ENCODE measurements at regions not wholly inside any gene's neighbourhood (a gene's known extent, or its start where the extent isn't known, plus 50 kb on each side); places are given as distances from the start of the nearest gene placed in this dataset.

DNA sequence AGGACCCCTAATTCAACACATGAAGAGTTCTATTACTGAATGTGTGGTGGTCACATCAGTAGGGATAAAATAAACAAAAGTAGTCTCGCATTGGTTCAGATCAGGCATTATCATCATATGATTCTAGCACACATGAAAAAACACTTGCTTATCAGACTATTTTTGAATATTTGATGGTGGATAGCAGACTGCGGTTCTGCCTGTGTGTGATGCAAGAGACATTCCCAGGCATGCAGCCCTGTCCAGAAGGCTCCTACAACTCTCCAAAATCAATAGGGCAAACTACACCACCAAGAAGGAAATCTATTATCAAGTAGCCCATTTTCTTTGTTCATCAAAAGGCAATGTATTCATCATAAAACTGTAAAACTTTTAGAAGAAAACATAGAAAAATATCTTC lies 304.7 kb downstream of the DUSP10 start:
- no peak for DNase-seq

DNA sequence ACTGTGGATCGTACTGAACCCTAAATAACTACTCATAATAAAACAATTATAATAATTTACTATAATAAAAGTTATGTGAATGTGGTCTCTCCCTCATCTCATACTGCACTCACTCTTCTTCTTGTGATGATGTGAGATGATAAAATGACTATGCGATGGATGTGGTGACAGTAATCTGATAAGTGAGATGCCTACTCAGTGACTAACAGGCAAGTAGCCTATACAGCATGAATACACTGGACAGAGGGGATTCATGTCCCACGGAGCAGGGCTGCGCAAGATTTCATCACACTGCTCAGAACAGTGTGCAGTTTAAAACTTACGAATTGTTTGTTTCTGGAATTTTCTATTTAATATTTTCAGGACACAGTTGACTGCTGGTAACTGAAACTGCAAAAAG lies 304.0 kb downstream of the DUSP10 start:
- DNase-seq = no peak

DNA sequence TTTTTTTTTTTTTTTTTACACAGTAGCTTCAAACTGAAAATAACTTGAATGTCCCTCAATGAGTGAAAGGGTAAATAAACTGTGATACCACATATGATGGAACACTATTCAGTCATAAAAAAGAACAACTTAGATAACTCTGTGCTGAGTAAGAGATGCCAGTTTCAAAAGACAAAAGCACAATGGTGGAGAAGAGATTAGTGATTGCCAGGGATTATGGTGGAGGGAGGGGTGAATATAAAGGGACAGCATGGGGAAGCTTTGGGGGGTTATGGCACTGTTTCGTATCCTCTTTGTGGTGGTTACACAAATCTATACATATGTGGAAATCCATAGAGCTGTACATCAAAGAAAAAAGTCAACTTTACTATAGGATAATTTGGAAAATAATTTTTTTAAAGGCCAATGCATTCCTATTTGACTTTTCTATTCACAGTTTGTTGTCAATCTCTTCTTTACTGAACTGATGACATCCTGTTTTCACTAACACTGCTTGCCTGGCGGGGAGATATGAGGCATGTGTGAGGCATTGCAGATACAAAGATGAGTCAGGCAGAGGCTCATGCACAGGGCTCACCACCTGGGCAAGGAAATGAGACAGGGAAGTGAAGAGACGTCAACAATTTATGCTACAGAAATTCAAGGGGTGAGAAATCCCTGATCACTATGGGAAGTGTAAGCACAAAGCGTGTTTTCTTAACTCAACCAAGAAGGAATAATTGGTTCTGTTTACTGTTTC lies 302.7 kb downstream of the DUSP10 start:
- no peak for DNase-seq

DNA sequence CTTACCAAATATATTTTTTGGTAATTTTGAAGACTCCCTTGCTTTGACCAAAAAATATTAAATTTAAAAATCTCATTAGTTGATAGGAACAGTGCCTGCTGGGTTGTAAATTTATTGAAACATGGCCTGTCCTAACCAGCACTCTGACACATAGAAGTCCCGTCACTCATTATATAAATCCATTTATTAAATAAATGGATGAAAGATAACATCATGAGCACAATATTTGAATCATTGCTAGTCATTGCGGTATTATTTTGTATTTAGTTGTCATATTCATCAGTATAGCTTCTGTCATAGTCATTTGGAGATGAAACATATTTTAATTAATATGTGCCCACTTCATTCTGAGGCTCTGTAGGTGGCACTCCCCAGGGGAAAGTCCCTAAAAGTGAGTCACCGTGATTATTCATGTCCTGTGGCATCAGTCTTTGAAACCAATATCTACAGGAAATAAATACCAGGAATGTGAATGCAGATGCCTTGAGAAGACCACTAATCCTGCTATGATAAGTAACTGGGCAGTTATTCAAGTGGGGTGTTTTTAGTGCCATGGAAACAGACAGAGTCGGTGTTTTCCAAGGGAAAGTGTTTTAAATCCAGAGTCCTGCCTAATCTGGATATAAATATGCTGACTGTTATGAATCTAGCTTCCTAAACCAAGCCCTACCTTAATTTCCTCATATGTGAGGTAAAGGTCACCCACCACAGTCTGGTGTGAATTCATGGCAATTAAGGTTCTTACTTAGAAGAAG lies 302.0 kb downstream of the DUSP10 start:
- DNase-seq = no peak

DNA sequence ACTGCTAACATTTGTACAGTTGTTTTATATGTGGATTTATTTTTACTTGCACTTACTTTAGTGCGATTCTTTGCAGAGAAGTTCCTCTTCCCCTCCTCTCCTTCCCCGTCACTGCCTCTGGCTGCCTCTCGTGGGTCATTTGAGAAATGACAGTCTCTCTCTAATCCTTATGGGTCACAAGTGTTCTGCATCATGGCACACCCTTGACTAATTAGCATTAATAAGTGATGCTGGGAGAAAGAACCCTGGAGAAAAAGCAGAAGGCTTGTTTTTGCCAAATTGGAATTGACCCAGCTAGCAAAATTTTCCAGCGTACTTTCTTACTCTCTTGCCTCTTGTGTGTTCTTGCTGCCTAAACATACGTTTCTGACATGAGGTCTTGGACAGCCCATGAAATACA lies 301.2 kb downstream of the DUSP10 start:
- no peak for DNase-seq

DNA sequence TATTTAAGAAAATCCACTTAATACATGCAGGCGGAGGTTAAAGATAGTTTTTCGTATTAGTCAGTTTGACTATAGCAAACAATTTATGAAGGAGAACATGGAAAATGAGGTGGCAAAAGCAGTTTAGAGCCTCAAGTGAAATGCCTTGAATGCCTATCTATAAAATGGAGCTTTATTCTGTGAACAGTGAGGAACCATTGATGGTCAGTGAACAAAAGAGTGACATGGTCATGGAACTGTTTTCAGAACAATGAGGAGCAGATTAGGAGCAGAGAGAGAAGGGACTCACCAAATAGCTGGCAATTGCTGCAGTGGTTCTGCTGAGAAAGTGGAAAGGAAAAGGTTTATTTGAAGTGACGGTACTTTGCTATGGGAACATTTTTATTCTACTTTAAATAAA lies 299.8 kb downstream of the DUSP10 start:
- no peak for DNase-seq

DNA sequence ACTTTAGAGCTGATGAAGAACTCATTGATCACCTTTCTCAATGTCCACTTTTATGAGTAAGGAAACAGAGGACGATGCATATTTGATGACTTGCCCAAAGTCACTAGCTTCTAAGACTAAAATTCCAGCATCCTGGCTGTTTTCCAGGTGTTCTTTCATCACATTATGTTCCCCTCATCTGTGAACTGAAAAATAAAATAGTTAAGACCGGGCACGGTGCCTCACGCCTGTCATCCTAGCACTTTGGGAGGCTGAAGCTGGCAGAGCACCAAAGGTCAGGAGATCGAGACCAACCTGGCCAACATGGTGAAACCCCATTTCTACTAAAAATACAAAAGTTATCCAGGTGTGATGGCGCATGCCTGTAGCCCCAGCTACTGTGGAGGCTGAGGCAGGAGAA lies 297.5 kb downstream of the DUSP10 start:
- no peak for DNase-seq

DNA sequence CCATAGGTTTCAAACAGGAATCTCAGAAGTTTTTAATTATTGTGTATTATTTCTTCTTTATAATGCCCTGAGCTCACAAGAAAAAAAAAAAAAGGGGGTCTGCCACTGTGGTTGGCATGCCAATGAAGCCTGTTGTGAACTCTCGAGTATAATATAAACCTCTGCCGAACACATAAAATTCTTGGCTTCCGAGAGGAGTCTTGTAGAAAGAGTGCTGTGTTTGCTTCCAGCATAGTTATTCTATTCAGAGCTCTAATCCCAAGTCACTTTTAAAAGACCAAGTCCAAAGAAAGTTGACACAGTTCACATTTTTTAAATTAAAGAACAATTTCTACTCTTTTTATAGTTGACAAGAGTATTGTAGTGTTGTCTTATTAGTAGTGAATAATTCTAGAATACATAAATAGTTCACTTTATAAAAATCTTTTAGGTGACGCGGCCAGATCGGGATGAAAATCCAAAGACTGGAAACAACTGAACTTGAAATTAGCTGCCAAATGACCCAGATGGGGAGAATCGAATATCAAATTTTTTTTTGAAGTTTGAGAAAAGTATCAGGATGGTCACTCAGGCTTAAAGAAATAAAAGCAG lies 293.2 kb downstream of the DUSP10 start:
- no peak for DNase-seq

DNA sequence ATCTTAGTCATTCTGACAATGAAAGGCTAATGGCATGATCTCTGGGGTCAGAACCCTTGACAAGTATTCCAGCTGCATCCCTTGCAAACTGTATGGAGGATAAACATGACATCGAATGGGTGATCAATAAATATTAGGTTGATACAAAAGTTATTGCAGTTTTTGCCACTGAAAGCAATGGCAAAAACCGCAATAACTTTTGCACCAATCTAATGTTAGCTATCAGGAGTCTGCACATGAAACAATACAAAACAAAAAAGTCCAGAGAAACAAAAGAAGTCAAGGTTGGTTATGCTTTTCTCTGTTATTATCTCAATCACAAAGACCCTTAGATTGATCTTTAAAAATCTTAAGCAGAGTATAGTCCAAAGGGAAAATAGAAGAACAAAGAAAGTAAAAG lies 292.7 kb downstream of the DUSP10 start:
- DNase-seq = no peak

DNA sequence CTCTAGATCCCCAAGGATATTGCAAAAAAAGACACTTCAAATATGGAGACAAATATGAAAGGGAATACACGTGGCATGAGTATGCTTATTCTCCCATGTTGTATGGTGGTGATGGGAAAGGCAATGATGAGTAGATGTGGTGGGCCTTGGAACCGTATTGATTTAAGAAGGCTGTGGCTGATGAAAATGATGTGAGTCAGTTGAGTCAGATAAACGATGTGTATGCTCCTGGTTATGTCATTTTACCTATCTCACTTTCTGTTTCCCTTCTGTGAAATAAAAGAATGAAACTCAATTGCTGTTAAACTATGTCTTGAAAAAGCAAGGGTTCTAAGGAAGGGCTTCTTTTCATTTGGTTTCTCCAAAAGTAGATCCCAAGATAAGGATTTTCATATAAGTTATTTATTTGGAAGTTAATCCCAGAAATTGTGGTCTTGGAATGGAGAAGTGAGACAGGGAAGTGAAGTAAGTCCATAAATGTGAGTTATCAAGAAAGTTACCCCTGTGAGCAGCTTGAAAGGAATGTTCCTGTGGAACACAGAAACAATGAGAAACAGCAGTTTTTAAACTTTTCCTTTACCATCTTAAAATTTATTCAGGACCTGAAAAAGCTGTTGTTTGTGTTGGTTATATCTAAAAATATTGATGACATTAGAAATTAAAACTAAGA lies 292.0 kb downstream of the DUSP10 start:
- DNase-seq = no peak

DNA sequence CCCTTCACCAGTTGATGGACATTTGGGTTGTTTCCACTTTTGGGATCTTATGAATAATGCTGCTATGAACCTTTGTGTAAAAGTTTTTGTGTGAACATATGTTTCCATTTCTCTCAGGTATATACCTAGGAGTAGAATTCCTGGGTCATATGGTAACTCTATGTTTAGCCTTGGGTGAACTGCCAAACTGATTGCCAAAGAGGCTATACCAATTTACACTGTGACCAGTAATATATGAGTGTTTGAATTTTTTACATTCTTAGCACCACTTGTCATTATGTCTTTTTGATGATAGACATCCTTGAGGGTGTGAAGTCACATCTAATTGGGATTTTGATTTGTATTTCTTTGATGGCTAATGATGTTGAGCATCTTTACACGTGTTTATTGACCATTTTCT lies 290.1 kb downstream of the DUSP10 start:
- DNase-seq = no peak

DNA sequence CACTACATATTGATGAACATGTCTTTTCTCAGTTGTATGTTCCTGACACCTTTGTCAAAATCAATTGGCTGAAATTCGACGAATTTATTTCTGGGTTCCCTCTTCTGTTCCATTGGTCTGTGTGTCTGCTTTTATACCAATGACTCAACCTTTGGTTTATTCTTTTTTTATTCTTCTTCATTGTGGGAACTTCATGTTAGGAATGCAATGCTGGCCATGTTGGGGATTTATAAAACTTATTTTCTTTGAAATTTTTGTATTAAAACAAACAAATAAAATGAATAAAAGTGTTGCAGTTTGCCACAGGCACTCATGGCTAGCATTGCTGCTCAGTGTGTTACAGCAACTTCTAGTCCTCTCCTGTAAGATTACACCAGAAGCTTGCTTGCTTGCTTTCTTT lies 287.8 kb downstream of the DUSP10 start:
- DNase-seq = no peak

DNA sequence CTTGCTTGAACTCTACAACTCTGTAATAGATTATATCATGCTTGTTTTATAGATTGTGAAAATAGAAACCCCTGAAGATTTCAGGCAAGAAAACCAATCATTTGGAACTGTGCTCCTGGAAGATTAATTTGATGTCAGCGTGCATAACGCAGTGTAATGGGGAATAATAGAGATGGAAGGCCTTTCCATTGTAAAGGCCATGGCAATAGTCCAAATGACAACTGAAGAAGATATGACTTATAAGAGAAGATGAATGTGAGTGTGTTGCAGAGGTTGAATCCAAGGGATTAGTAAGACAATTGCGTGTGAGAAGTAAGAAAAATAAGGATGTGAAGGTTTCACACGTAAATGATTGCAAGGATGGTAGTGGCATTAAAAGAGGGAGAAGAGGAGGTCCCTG lies 285.0 kb downstream of the DUSP10 start:
- DNase-seq = no peak

DNA sequence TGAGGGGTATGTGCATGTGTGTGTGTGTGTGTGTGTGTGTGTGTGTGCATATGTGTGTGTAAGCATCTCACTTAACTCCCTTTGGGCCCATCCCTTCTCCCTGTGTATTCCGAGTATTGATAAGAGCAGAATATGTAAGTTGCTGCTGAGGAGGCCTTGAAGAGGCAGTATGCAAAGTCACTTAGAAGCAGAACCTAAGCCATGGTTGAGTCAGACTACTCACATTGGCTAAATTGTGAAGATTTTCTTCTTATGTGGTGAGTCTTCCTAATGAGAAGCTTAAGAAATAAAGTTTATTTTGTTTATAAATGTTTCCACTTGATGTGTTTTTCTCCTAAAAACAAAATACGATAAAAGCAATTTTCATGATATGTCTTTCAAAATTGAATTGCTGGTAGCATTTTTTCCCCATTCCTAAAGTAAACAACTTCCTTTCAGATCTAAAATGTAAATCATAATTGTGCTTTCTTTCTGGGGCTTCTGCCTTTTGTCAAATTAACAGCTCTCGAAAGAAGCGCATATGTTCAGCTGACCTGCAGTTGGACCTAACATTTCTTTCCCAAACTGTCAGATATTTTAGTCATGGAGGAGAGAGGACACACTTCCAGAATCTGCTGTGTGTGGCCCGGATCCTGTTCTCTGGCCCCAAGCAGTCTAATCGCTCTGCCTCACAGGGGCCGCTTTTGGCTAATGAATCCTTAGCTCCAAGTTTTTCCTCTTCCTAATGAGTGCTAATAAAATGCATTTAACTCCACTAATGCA lies 284.0 kb downstream of the DUSP10 start:
- DNase-seq = no peak

DNA sequence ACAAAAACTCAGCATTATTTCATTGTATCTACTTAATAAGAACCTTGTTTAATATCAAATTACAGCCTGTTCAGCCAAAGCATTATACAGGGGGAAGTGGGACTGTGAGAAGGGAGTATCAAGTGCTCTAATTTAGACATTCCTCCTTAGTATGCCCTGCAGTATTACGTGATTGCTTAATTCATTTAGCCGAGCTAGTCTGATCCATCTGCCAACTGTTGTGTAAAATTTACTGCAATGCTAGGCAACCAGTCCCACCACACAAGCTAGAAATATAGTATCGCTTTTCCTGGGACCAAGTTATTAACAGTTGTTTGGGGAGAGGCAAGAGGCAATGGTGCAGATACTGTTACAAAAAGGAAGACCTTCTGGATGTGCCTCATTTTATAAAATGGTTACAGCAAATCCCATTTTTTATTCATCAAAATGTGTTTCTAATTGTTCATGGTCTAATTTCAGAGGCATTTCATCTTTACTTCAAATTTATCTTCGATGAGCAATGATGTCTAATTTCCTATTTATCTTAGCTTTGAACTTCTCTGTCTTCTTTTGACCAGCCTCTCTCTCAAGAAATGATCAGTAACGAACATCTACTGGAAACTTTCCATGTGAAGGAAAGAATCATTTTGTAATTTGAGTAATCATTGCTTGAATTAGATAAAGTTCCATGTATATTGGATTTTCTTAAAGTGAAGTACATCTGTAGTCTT lies 283.3 kb downstream of the DUSP10 start:
- no peak for DNase-seq

DNA sequence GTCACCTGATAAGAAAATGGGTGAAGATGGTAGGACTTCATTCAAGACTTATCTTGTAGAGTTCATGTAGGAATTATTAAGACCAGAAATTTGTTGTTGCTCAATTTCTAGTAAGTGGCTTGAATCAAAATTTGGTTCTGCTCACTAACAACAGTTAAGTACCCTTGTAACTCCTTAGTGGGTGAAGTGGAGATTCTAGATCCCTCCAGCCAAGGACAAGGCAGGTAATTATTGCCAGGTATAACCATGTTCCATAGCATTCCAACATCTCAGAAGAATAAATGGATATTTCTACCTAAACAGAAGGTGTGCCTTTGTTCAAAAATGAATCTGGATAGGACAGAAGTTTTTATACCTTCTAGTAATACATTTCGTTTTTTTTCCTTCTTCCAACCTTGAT lies 282.3 kb downstream of the DUSP10 start:
- DNase-seq = no peak

DNA sequence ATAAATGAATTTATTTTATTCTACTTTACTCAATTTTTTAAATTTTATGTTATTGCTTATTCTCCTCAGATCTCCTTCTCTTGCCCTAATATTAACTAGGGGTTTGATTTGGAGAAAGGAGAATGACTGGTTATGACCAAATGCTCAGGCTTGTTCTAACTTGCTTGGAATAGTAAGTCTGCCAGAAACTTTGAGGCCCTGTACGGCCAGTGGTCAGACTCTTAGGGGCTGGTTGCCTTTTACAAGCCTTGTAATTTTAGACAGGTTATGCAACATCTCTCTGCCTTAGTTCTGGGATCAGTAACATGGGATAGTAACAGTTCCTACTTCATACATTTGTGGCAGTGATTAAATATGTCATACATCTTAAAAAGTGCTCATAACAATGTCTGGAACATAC lies 279.5 kb downstream of the DUSP10 start:
- no peak for DNase-seq

DNA sequence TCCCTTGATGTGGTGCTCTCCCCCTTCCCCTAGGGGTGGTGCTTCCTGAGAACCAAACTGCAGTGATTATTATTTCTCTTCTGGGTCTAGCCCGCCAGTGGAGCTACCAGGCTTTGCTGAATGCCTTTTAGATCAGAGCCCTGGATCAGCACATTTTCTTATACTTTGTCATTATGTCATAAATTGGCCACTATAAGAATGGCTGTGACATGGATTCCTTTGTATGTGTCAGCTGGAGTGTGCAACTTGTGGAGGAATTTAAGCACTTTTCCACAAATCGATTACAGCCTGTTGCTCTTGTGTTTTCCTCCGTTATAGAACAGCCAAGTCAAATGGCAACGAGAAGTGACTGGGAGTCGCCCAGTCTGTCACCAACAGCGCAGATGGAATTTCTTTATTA lies 273.3 kb downstream of the DUSP10 start:
- DNase-seq = no peak

DNA sequence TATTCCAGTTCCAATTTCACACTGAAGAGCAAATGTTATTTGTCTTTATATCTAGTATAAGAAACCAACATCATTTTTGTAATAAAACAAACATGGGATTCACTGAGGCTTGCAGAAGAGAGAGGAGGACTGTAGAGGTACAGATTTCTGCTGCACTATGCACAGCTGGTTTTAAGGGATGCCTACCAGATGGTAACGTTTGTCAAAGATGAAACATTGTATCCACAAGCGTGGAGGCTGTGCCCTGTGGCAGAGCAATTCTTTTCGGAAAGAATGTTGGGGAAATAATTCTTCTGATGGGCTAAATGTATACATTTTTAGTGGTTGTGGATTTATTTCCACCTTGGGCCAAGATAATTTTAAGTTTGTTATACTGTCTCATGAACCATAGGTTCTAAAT lies 272.4 kb downstream of the DUSP10 start:
- no peak for DNase-seq

DNA sequence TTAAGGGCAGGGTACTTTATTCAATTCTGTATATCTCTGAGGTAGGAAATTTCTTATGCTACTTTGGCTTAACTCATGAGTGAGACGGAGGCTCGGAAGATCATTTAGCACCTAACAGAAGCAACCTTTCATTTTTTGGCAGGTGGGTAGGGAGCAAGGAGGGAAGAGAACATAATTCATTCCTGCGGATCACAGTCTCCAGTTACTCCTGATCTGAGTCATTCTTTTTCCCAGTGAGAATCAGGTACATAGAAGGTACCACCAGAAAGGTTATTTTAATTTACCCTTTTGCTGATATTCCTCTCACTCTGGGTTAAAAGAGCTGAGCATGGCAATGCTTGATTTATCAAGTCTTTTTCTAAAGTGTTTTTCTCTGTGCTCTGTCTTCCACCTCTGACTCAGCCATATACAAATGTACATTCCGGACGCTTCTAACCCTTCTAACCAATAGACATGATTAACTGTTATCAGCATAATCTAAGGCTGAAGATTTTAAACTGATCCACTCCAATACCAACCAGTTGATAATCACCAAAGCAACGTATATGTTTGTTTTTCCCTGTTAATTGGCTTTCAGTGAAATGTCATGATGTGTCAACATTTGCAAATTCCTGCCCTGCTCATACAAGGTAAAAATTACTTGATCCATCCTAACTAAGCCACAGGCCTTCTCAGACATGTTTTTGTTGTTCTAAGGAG lies 271.7 kb downstream of the DUSP10 start:
- DNase-seq = no peak

DNA sequence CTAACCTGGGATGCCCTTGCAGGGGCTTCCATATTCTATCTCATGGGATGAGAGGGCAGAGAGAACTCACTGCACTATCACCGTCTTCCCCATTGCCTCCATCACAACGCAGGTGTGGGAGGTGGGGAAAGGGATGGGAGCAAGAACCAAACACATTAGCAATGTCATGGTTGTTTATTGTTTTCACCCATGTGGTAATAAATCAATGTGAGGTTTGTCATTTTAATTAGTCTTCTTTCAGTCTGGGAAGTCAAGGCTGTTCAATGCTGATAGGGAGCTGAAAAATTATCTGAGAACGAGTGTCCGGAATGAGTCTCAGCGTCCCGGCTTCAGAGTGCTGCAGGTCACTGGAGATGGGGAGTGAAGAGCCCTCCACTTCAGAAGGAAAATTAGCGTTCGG lies 268.5 kb downstream of the DUSP10 start:
- no peak for DNase-seq

DNA sequence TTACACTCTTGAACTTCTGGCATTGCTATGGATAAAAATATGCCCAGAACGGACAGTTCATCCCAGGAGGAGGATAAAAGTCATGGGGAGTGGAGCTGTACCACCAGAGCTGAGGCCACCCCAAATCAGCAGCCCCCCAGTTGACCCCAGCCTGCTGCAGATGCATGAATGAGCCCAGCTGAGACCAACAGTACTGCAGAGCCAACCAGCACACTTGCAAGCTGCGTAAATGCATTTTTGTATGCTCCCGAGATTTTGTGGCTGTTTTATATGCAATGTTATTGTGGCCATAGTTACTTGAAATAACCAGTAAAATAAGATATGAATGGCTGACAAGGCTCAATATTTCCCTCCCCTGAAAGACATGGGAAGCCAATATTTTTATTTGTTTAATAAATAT lies 264.6 kb downstream of the DUSP10 start:
- DNase-seq = no peak

Data from hematopoietic multipotent progenitor cell treated with erythropoietin and hydrocortisone succinate and interleukin-3 and kit ligand, for 8 days (in vitro differentiated cells).